COLO829 (cell line): ENCODE measurements at regions not wholly inside any gene's neighbourhood (a gene's known extent, or its start where the extent isn't known, plus 50 kb on each side); places are given as distances from the start of the nearest gene placed in this dataset.
A peak's percentile ranks its signal among the peaks of the same experiment; 100 is the strongest.
"Not testable (repeated sequence)": the region's sequence is repeated elsewhere in the genome, so short reads cannot be mapped to it uniquely, and the experiment has no call there.

Source experiments
- DNase-seq: peaks from one replicate; pipeline ENCODE4 v3.0.0; 2012; ENCODE audit warnings: low spot score

- DNase-seq, result no peak
Measured at GRCh38 chr6:135555550-135555949, 58.0 kb upstream of the AHI1 start.

- DNase-seq, result no peak
Measured at GRCh38 chr6:135557582-135557981, 60.0 kb upstream of the AHI1 start.

GRCh38 chr6:135565605-135566004 lies 68.1 kb upstream of the AHI1 start:
- not testable (repeated sequence) for DNase-seq

GRCh38 chr6:135566311-135567068 lies 69.0 kb upstream of the AHI1 start:
- no peak for DNase-seq

GRCh38 chr6:135567375-135568083 lies 70.0 kb upstream of the AHI1 start:
- no peak for DNase-seq

- DNase-seq, result peak; percentile 2
Measured at GRCh38 chr6:135568379-135568778, 70.8 kb upstream of the AHI1 start.

- DNase-seq, result no peak
Measured at GRCh38 chr6:135572051-135572450, 74.5 kb upstream of the AHI1 start.

GRCh38 chr6:135575629-135576028 lies 78.1 kb upstream of the AHI1 start:
- no peak for DNase-seq

GRCh38 chr6:135576055-135576454 lies 78.5 kb upstream of the AHI1 start:
- no peak for DNase-seq

GRCh38 chr6:135577059-135577538 lies 79.6 kb upstream of the AHI1 start:
- no peak for DNase-seq

GRCh38 chr6:135578976-135579375 lies 81.4 kb upstream of the AHI1 start:
- no peak for DNase-seq

- no peak for DNase-seq
Measured at GRCh38 chr6:135581211-135581610, 83.7 kb upstream of the AHI1 start.

GRCh38 chr6:135583256-135583761 lies 85.8 kb upstream of the AHI1 start:
- DNase-seq, result no peak

GRCh38 chr6:135586388-135586787 lies 88.8 kb upstream of the AHI1 start:
- no peak for DNase-seq

- DNase-seq, result no peak
Measured at GRCh38 chr6:135586844-135587243, 89.3 kb upstream of the AHI1 start.

- no peak for DNase-seq
Measured at GRCh38 chr6:135592276-135592675, 94.7 kb upstream of the AHI1 start.

- no peak for DNase-seq
Measured at GRCh38 chr6:135594000-135594399, 96.5 kb upstream of the AHI1 start.

- no peak for DNase-seq
Measured at GRCh38 chr6:135600086-135600702, 102.7 kb upstream of the AHI1 start.

- DNase-seq, result no peak
Measured at GRCh38 chr6:135600931-135601330, 103.4 kb upstream of the AHI1 start.

GRCh38 chr6:135601857-135602256 lies 104.3 kb upstream of the AHI1 start:
- no peak for DNase-seq

- DNase-seq, result no peak
Measured at GRCh38 chr6:135603249-135603648, 105.7 kb upstream of the AHI1 start.

GRCh38 chr6:135604035-135604860 lies 106.7 kb upstream of the AHI1 start:
- DNase-seq, result no peak
